NT2/D1 (cell line): ENCODE measurements at regions not wholly inside any gene's neighbourhood (a gene's known extent, or its start where the extent isn't known, plus 50 kb on each side); places are given as distances from the start of the nearest gene placed in this dataset.

Source experiments
- DNase-seq: peaks from one replicate; pipeline ENCODE4 v3.0.0-alpha.2; 2011; ENCODE audit warnings: low read depth, low spot score
- H3K27me3 ChIP-seq: 2 replicates; pipeline ENCODE4 v1.6.0; 2011; ENCODE audit warnings: mild to moderate bottlenecking; ENCODE audit not compliant: insufficient read length, insufficient read depth
- H3K36me3 ChIP-seq: 2 replicates; pipeline ENCODE4 v1.6.1; 2011; ENCODE audit warnings: mild to moderate bottlenecking, low read length, mixed read lengths; ENCODE audit not compliant: insufficient read depth, insufficient read length
- H3K4me1 ChIP-seq: 2 replicates; pipeline ENCODE4 v1.5.1; 2011; ENCODE audit not compliant: insufficient read depth, insufficient read length
- H3K4me3 ChIP-seq: 2 replicates; pipeline ENCODE4 v1.5.1; 2011; ENCODE audit warnings: low read depth; ENCODE audit not compliant: insufficient read length
- H3K9ac ChIP-seq: 2 replicates; pipeline ENCODE4 v1.6.0; 2011; ENCODE audit warnings: low read depth; ENCODE audit not compliant: insufficient read length
- H3K9me3 ChIP-seq: 2 replicates; pipeline ENCODE4 v1.5.1; 2011; ENCODE audit warnings: mild to moderate bottlenecking, low read length; ENCODE audit not compliant: insufficient read depth
- SUZ12 ChIP-seq: IDR thresholded peaks from 2 replicates; pipeline ENCODE4 v1.6.1; 2011; ENCODE audit not compliant: insufficient read length, insufficient read depth; ENCODE audit errors: extremely low read depth
- YY1 ChIP-seq: IDR thresholded peaks from 2 replicates; pipeline ENCODE4 v1.6.1; 2011; ENCODE audit not compliant: insufficient read length, insufficient read depth
- ZNF274 ChIP-seq: IDR thresholded peaks from 2 replicates; pipeline ENCODE4 v1.6.1; 2011; ENCODE audit warnings: mild to moderate bottlenecking, low read depth, low read length

DNA sequence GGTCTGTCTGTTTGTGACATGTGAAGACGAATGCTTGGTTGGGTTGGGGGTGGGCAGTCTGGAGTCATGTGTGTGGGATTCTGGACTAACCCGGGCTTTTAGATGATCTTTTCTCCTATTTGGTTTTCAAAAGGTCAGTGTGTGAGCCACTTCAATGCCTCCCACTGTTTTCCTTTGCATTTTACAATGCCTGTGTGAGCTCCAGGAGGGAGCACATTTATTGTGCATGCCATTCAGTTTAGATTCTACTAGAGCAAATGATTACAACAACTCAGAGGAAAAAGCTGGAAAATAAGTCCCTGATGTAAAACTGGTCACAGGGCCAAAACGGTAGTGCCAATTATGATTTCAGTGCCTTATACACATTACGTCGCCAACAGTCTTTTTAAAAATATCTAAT, 90.9 kb downstream of the LYPLAL1 start:
- no peaks in the 10 kb centered on the region for H3K4me1 ChIP-seq
- DNase-seq: peak; percentile 28
- peaks cover 11% of the 10 kb centered on the region; the same call in 1 of the 2 replicates for H3K9me3 ChIP-seq
- TF ChIP-seq ZNF274 (no peak), SUZ12 (no peak), YY1 (no peak)
- no peak overlapping the region for H3K9ac ChIP-seq
- H3K4me3 ChIP-seq: no peak overlapping the region
- no peaks in the 10 kb centered on the region for H3K36me3 ChIP-seq
- no peaks in the 10 kb centered on the region for H3K27me3 ChIP-seq
